ENCODE measurements at regions not wholly inside any gene's neighbourhood (a gene's known extent, or its start where the extent isn't known, plus 50 kb on each side); places are given as distances from the start of the nearest gene placed in this dataset.

- TF ChIP-seq EZH2 (IDR thresholded peaks at IDR 0.05; ENCODE audit: insufficient read depth, poor library complexity, severe bottlenecking) (no peak), EZH2phosphoT487 (IDR thresholded peaks at IDR 0.05; ENCODE audit: insufficient read depth, low read depth) (no peak)
Measured at GRCh38 chr11:26062660-26063059, 269.3 kb upstream of the ANO3 start.

All from GM23248 (cell line).